T-helper 1 cell (primary cell): ENCODE measurements at regions not wholly inside any gene's neighbourhood (a gene's known extent, or its start where the extent isn't known, plus 50 kb on each side); places are given as distances from the start of the nearest gene placed in this dataset.

ENCODE experiments used
- DNase-seq, 5 donors: peaks; one replicate each; pipeline ENCODE4 v3.0.0-alpha.2; 2012 to 2020

- no peak for DNase-seq
These were observed 85.6 kb upstream of the GAP43 start for GRCh38 chr3:115537669-115538068.

DNA sequence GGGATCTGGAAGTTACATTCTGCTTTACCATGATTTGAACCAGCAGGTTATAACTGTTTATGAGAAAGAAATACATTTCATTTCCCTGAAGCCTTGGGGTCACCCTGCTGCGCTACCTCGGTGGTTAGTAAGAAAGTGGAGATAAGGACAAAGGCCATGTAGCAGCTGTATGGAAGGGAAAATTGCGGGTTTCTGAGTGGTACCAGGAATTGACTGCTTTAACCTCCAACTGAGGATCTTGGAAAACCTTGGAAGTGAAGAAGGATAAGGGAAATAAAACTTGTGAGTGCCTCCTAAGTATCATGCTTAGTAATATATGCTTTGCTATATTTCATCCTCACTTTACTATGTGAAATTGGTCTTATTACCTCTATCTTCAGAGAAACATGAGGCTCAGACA, 76.1 kb upstream of the GAP43 start:
- DNase-seq, result no peak

- DNase-seq, result no peak
These were observed 74.7 kb upstream of the GAP43 start for GRCh38 chr3:115548611-115549010.

DNA sequence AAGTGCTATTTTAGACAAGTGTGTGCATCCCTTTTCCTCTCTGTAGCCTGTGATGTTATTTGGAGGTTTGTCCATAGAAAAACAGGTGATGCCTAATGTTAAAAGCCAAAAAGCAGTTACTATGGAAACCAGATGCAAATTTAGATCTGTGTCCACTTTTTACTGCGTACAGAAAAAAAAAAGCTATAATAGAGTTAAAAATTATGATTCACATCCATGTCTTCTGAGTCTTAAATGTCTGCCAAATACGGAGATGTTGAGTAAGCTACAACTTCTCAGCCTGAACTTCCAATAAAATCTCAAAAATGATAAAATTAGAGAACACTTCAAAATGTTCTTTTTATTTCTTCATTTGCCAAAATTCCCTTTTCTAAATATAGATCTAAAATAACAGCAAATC, 74.2 kb upstream of the GAP43 start:
- DNase-seq, result no peak

DNA sequence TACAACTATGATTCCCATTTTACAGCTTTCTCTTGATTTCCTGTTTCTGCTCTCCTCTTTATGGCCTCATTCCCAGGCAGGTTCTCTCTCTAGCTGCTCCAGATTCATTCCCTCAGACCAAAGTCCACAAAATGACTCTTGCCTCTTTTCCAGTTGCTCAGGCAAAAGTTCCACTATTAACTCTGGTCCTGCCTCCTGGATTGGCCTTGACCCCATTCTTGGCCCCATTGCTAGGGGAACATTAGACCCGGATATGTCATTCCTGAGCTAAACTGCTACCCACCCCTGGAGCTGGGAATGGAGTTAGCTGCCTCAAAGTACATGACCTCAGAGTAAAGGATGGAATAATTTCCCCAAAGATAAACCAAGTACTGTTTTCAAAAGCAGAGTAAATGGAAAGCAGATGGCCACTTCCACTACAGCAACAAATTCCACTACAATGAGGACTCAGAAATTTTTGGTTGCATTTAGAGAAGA, 73.0 kb upstream of the GAP43 start:
- no peak for DNase-seq

DNA sequence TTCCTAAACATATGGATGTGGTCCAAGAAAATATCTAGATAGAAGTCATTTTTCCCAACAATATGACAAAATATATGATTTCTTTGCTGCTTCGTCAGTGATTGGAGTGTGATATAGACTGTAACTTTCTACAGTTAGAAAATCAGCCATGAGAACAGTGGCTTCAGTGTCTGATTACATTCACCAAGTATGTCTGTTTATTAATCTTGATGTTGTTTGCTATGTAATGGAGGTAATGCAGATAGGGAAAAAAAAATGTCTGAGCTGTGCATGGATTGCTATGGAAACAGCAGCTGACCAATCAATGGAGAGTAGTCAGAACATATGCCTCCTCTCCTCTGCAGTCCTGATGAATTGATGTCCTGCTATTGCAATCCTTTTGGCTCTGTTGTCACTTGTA, 72.3 kb upstream of the GAP43 start:
- DNase-seq, result no peak

GRCh38 chr3:115552007-115552406, 71.3 kb upstream of the GAP43 start:
- DNase-seq, result no peak

DNA sequence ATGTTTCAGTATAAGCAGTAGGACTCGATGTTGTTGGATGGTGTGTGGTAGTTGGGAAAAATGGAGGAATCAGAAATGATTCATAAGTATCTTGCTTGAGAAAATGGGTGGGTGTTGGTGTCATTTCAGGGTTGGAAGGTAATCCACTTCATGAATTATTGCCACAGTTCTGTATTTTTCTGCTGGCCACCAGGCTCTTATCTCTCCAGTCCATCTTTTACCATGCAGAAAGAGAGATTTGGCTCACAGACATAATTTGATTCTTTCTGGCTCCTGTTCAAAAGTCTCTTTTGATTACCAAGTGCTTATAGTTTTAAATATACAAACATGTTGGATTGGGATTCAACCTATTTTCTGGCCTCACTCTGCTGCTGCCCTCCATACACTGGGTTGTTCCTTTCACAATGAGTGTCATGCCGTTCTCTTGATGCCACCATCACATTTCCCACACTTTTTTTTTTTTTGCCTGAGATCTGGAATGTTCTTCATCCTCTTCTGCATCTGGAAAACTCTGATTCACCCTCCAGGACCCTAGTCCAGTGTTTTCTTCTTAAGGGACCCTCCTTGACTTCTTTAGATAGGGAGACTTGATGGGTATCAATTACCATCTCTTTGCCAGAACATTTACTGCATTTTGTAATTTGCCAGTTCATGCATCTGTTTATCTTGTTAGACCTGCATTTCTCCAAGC, 69.4 kb upstream of the GAP43 start:
- no peak for DNase-seq

GRCh38 chr3:115554487-115554807, 68.9 kb upstream of the GAP43 start:
- no peak for DNase-seq

- DNase-seq, result peak in 1 of 5 donors; percentile 21
These were observed 60.6 kb upstream of the GAP43 start for GRCh38 chr3:115562636-115563267.

DNA sequence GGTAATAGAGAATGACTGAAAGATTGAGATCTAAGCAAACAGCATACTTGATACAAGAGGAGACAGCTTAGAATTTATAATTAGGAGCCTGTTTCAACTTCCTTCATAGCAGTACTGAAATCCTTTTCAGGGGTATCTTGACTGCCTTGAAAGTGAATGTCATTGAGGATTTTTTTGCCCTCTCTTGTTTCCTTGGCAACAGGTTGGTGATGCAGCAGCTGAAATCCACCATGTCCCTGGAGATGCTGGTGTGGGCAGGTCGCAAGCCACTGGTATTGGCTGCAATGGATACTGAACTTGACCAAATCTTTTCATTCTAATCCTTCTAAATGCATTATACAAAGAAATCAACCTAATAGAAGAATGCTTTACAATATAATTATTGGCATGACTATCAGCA, 59.3 kb upstream of the GAP43 start:
- no peak for DNase-seq

DNA sequence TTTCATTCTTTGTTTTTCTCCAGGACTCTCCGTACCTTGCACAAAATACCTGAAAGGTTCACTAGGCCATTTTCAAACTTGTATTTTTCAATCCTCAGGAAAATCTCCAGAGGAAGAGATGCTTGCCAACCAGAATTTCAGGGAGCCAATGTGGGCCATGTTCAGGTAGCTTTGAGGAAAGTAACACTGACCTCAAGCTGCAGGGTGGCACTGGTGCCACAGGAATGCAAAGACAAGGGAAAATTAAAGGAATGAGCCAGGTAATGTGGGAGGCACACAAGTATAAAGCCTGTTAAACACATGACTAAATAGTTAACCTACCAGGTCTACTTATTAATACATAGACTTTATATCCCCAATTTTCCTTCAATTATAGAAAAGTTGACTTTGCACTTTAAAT, 51.9 kb upstream of the GAP43 start:
- no peak for DNase-seq
